ENCODE measurements at regions not wholly inside any gene's neighbourhood (a gene's known extent, or its start where the extent isn't known, plus 50 kb on each side); places are given as distances from the start of the nearest gene placed in this dataset.

GRCh38 chr4:11299836-11300235 lies 128.9 kb downstream of the HS3ST1 start:
- H3K27me3 ChIP-seq (replicated peaks in 1 of 7): no peaks in the 10 kb centered on the region
- H3K9me3 ChIP-seq: no peaks in the 10 kb centered on the region
- intact Hi-C loops (cut with DNase I; ENCODE audit: low total_unique reads): no loop called here
- no peak for TF ChIP-seq POLR2AphosphoS5 (IDR thresholded peaks at IDR 0.05)
- TF ChIP-seq, protein P1, sequence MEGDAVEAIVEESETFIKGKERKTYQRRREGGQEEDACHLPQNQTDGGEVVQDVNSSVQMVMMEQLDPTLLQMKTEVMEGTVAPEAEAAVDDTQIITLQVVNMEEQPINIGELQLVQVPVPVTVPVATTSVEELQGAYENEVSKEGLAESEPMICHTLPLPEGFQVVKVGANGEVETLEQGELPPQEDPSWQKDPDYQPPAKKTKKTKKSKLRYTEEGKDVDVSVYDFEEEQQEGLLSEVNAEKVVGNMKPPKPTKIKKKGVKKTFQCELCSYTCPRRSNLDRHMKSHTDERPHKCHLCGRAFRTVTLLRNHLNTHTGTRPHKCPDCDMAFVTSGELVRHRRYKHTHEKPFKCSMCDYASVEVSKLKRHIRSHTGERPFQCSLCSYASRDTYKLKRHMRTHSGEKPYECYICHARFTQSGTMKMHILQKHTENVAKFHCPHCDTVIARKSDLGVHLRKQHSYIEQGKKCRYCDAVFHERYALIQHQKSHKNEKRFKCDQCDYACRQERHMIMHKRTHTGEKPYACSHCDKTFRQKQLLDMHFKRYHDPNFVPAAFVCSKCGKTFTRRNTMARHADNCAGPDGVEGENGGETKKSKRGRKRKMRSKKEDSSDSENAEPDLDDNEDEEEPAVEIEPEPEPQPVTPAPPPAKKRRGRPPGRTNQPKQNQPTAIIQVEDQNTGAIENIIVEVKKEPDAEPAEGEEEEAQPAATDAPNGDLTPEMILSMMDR (IDR thresholded peaks at IDR 0.05 in 8 of 11, conservative IDR thresholded peaks at IDR 0.05 in 3 of 11): no peak
- TF ChIP-seq POLR2A (IDR thresholded peaks at IDR 0.05): no peak
- WGBS, 5 donors: 89 to 96% (median 91%) methylated on average over 5 of the region's 5 CpGs
- no peak overlapping the region for H3K27ac ChIP-seq
- peaks cover 0 to 8% (median 2%) of the 10 kb centered on the region in 6 donors for H3K4me1 ChIP-seq
- DNase-seq: no peak
- H3K36me3 ChIP-seq: no peaks in the 10 kb centered on the region
- no peak overlapping the region for H3K4me3 ChIP-seq

DNA sequence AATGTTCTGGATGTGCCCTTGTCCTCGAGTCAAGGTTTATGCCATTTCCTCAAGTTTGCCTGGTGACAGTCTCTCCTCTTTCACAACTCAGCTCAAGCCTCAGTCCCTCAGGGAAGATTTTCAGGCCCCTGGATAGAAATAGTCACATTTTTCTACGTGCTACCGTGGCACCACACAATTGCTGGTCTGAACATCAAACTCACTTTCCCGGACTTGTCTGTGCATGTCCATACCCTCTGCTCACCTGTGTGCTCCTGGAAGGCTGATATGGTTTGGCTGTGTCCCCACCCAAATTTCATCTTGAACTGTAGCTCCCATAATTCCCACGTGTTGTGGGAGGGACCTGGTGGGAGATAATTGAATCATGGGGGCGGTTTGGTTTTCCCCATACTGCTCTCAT lies 129.7 kb downstream of the HS3ST1 start:
- no peak for DNase-seq
- WGBS, 5 donors: 79 to 88% (median 83%) methylated on average over 6 of the region's 6 CpGs
- H3K4me1 ChIP-seq: peaks cover 0 to 8% (median 2%) of the 10 kb centered on the region in 6 donors
- no peak for TF ChIP-seq POLR2A (IDR thresholded peaks at IDR 0.05)
- TF ChIP-seq POLR2AphosphoS5 (IDR thresholded peaks at IDR 0.05): no peak
- TF ChIP-seq, protein P1 (IDR thresholded peaks at IDR 0.05 in 8 of 11, conservative IDR thresholded peaks at IDR 0.05 in 3 of 11): no peak
- no peaks in the 10 kb centered on the region for H3K36me3 ChIP-seq
- H3K9me3 ChIP-seq: no peaks in the 10 kb centered on the region
- H3K4me3 ChIP-seq: no peak overlapping the region
- H3K27ac ChIP-seq: no peak overlapping the region
- intact Hi-C loops (cut with DNase I; ENCODE audit: low total_unique reads): no loop called here
- no peaks in the 10 kb centered on the region for H3K27me3 ChIP-seq (replicated peaks in 1 of 7)

- Histone ChIP-seq H3K4me3 (no peak overlapping the region), H3K4me1 (peaks cover 0 to 8% (median 2%) of the 10 kb centered on the region in 6 donors), H3K9me3 (no peaks in the 10 kb centered on the region), H3K27ac (no peak overlapping the region), H3K27me3 (replicated peaks in 1 of 7) (no peaks in the 10 kb centered on the region), H3K36me3 (no peaks in the 10 kb centered on the region)
- TF ChIP-seq POLR2AphosphoS5 (IDR thresholded peaks at IDR 0.05) (no peak), POLR2A (IDR thresholded peaks at IDR 0.05) (no peak)
- TF ChIP-seq, protein P1 (IDR thresholded peaks at IDR 0.05 in 8 of 11, conservative IDR thresholded peaks at IDR 0.05 in 3 of 11): no peak
- intact Hi-C loops (cut with DNase I; ENCODE audit: low total_unique reads): no loop called here
- WGBS, 5 donors: 75 to 90% (median 80%) methylated on average over 1 of the region's 1 CpG
- no peak for DNase-seq
These were observed 130.2 kb downstream of the HS3ST1 start for GRCh38 chr4:11298451-11298850.

GRCh38 chr4:11297627-11298026 lies 131.1 kb downstream of the HS3ST1 start:
- H3K4me1 ChIP-seq: peaks cover 0 to 8% (median 2%) of the 10 kb centered on the region in 6 donors
- WGBS, 5 donors: 55 to 72% (median 60%) methylated on average over 3 of the region's 3 CpGs
- intact Hi-C loops (cut with DNase I; ENCODE audit: low total_unique reads): no loop called here

More at GRCh38 chr4:11297627-11298026, 131.1 kb downstream of the HS3ST1 start:
- H3K27me3 ChIP-seq (replicated peaks in 1 of 7): no peaks in the 10 kb centered on the region
- no peaks in the 10 kb centered on the region for H3K9me3 ChIP-seq
- no peaks in the 10 kb centered on the region for H3K36me3 ChIP-seq
- TF ChIP-seq, protein P1 (IDR thresholded peaks at IDR 0.05 in 8 of 11, conservative IDR thresholded peaks at IDR 0.05 in 3 of 11): no peak
- no peak for TF ChIP-seq POLR2A (IDR thresholded peaks at IDR 0.05)
- no peak for TF ChIP-seq POLR2AphosphoS5 (IDR thresholded peaks at IDR 0.05)
- no peak overlapping the region for H3K4me3 ChIP-seq
- no peak for DNase-seq
- H3K27ac ChIP-seq: no peak overlapping the region
